ENCODE measurements at regions not wholly inside any gene's neighbourhood (a gene's known extent, or its start where the extent isn't known, plus 50 kb on each side); places are given as distances from the start of the nearest gene placed in this dataset.

DNA sequence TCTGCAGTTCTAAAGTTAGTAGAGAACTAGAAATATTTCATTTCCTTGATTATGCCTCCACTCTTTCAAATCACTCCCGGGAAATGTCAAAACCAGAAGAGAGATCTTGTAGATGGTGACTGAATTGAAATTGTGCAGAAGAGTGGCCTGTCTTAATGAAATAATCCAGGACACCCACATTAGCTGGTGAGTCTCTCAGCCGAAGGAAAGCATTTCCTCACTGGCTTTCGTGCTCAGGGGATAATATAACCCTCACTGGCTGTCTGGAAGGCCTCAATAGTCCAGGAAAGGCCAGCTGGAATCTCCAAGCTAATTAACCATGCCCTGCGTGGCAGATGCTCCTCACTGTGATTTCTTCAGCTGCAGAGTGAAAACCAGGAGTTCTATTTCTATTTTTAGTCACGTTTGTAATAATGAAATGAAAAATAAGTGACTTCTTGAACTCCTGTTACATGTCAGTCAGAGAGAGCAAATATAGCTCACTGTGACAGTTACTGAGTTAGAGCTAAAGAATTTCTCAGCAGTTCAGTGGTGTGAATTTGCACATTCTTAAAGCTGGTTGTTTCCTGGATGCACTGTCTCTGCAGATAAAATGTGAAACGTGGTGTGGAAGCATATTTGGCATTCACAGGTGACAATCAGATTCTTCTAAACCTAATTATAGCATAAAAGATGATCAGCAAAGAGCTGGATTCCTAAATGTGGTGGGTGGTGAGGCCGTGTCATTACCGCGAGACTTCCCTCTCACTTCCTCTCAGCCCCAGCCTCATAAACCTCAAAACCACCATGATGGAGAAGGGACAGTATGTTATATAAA lies 211.7 kb downstream of the LMBRD1 start:
- H2AFZ ChIP-seq (ENCODE audit: low read depth, low read length, severe bottlenecking), result peak overlapping the region; percentile 46
- no peak for TF ChIP-seq EZH2phosphoT487 (conservative IDR thresholded peaks at IDR 0.05; ENCODE audit: low read length)
- TF ChIP-seq, protein P1, sequence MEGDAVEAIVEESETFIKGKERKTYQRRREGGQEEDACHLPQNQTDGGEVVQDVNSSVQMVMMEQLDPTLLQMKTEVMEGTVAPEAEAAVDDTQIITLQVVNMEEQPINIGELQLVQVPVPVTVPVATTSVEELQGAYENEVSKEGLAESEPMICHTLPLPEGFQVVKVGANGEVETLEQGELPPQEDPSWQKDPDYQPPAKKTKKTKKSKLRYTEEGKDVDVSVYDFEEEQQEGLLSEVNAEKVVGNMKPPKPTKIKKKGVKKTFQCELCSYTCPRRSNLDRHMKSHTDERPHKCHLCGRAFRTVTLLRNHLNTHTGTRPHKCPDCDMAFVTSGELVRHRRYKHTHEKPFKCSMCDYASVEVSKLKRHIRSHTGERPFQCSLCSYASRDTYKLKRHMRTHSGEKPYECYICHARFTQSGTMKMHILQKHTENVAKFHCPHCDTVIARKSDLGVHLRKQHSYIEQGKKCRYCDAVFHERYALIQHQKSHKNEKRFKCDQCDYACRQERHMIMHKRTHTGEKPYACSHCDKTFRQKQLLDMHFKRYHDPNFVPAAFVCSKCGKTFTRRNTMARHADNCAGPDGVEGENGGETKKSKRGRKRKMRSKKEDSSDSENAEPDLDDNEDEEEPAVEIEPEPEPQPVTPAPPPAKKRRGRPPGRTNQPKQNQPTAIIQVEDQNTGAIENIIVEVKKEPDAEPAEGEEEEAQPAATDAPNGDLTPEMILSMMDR (IDR thresholded peaks at IDR 0.05; ENCODE audit: insufficient read depth, low read length, poor library complexity, severe bottlenecking), result no peak
- H3K9me2 ChIP-seq (replicated peaks; ENCODE audit: insufficient read depth, low read length), result no peaks in the 10 kb centered on the region
- H3K9me3 ChIP-seq (ENCODE audit: insufficient read depth, low read length), result no peaks in the 10 kb centered on the region
- H3K27ac ChIP-seq (ENCODE audit: low read depth, low read length), result no peak overlapping the region
- no peaks in the 10 kb centered on the region for H3K36me3 ChIP-seq (ENCODE audit: low read length)
- H3K27me3 ChIP-seq (ENCODE audit: low read length), result no peaks in the 10 kb centered on the region
- no peak overlapping the region for H3K4me2 ChIP-seq (ENCODE audit: low read depth, low read length, poor library complexity, severe bottlenecking)
- H4K20me1 ChIP-seq (ENCODE audit: low read depth, low read length), result no peaks in the 10 kb centered on the region
- no peak overlapping the region for H3K9ac ChIP-seq (ENCODE audit: low read length)
- no peaks in the 10 kb centered on the region for H3K79me2 ChIP-seq (ENCODE audit: insufficient read depth, low read length)
- H3K4me3 ChIP-seq (ENCODE audit: insufficient read depth, low read length, poor library complexity, severe bottlenecking), result no peak overlapping the region
- H3F3A ChIP-seq (ENCODE audit: insufficient read depth), result no peaks in the 10 kb centered on the region

DNA sequence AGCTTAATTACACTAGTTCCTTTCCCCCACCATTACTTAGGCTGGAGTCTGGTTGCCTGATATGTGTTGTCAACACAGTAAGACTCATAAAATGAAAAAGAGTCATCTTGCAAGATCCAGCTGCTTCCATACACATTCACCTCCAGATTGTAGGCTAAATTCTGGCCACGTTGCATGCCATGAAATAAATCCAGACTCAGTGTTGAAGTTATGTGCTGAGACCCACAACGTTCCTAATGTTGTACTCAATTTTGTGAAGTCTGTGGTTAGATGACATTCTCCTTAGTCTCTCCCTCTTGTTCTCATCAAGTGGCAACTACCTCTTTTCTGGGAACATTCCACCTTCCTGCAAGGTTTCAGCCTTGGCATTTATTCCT lies 212.3 kb downstream of the LMBRD1 start:
- H3K4me2 ChIP-seq (ENCODE audit: low read depth, low read length, poor library complexity, severe bottlenecking), result no peak overlapping the region
- TF ChIP-seq, protein P1 (IDR thresholded peaks at IDR 0.05; ENCODE audit: insufficient read depth, low read length, poor library complexity, severe bottlenecking), result no peak
- no peak for TF ChIP-seq EZH2phosphoT487 (conservative IDR thresholded peaks at IDR 0.05; ENCODE audit: low read length)
- no peak overlapping the region for H3K27ac ChIP-seq (ENCODE audit: low read depth, low read length)
- H4K20me1 ChIP-seq (ENCODE audit: low read depth, low read length), result no peaks in the 10 kb centered on the region
- no peak overlapping the region for H3K9ac ChIP-seq (ENCODE audit: low read length)
- no peaks in the 10 kb centered on the region for H3K79me2 ChIP-seq (ENCODE audit: insufficient read depth, low read length)
- no peak overlapping the region for H3K4me3 ChIP-seq (ENCODE audit: insufficient read depth, low read length, poor library complexity, severe bottlenecking)
- H2AFZ ChIP-seq (ENCODE audit: low read depth, low read length, severe bottlenecking), result no peak overlapping the region
- H3K9me3 ChIP-seq (ENCODE audit: insufficient read depth, low read length), result no peaks in the 10 kb centered on the region
- H3K27me3 ChIP-seq (ENCODE audit: low read length), result no peaks in the 10 kb centered on the region
- H3K36me3 ChIP-seq (ENCODE audit: low read length), result no peaks in the 10 kb centered on the region
- H3F3A ChIP-seq (ENCODE audit: insufficient read depth), result no peaks in the 10 kb centered on the region
- no peaks in the 10 kb centered on the region for H3K9me2 ChIP-seq (replicated peaks; ENCODE audit: insufficient read depth, low read length)

DNA sequence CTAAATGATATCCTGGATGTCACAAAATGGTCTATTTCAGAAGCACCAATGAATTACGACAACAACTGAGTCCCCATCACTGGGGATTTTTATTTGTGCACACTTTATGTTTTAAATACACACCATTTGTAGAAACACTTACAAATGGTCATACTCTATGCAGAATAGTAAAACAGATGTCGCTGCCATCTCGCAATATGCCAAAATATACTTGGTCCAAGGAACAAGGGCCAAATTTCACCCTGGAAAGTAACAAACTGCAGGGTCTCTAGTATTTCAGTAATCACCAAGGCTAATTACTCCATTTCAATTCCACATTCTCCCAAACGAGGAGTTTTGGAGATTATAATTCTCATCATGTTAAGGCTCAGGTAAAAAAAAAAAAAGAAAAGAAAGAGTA lies 215.2 kb downstream of the LMBRD1 start:
- H3K9me2 ChIP-seq (replicated peaks; ENCODE audit: insufficient read depth, low read length), result no peaks in the 10 kb centered on the region
- no peaks in the 10 kb centered on the region for H3K27me3 ChIP-seq (ENCODE audit: low read length)
- no peak overlapping the region for H2AFZ ChIP-seq (ENCODE audit: low read depth, low read length, severe bottlenecking)
- H3K27ac ChIP-seq (ENCODE audit: low read depth, low read length), result no peak overlapping the region
- no peaks in the 10 kb centered on the region for H4K20me1 ChIP-seq (ENCODE audit: low read depth, low read length)
- no peaks in the 10 kb centered on the region for H3K36me3 ChIP-seq (ENCODE audit: low read length)
- H3K4me2 ChIP-seq (ENCODE audit: low read depth, low read length, poor library complexity, severe bottlenecking), result no peak overlapping the region
- no peaks in the 10 kb centered on the region for H3F3A ChIP-seq (ENCODE audit: insufficient read depth)
- no peak overlapping the region for H3K4me3 ChIP-seq (ENCODE audit: insufficient read depth, low read length, poor library complexity, severe bottlenecking)
- no peak overlapping the region for H3K9ac ChIP-seq (ENCODE audit: low read length)
- TF ChIP-seq, protein P1 (IDR thresholded peaks at IDR 0.05; ENCODE audit: insufficient read depth, low read length, poor library complexity, severe bottlenecking), result no peak
- TF ChIP-seq EZH2phosphoT487 (conservative IDR thresholded peaks at IDR 0.05; ENCODE audit: low read length), result no peak
- no peaks in the 10 kb centered on the region for H3K79me2 ChIP-seq (ENCODE audit: insufficient read depth, low read length)
- no peaks in the 10 kb centered on the region for H3K9me3 ChIP-seq (ENCODE audit: insufficient read depth, low read length)

Measured in SU-DHL-6 (cell line).